Neural cell (in vitro differentiated cells): ENCODE measurements at regions not wholly inside any gene's neighbourhood (a gene's known extent, or its start where the extent isn't known, plus 50 kb on each side); places are given as distances from the start of the nearest gene placed in this dataset.

Experiments used
- H2AFZ ChIP-seq: fragments of 200-600, 300-800 bp; sonication (generic), shearing (Covaris generic); 2 replicates; pipeline ENCODE4 v1.6.0; 2014; ENCODE audit warnings: low read depth, mild to moderate bottlenecking, antibody characterized with exemption, low read length, moderate library complexity
- H3F3A ChIP-seq: fragments of 200-600 bp; shearing (Covaris generic); 2 replicates; pipeline ENCODE4 v1.6.1; 2016; ENCODE audit warnings: mild to moderate bottlenecking, moderate library complexity, mixed read lengths, antibody characterized with exemption, low read length; ENCODE audit not compliant: insufficient read depth, poor library complexity, severe bottlenecking
- H3K27ac ChIP-seq: fragments of 200-600, 300-800 bp; sonication (generic), shearing (Covaris generic); 2 replicates; pipeline ENCODE4 v1.5.1; 2014; ENCODE audit warnings: mild to moderate bottlenecking, low read length, moderate library complexity
- H3K27me3 ChIP-seq: fragments of 300-800, 200-600 bp; sonication (generic), shearing (Covaris generic); 2 replicates; pipeline ENCODE4 v1.6.0; 2014; ENCODE audit warnings: mild to moderate bottlenecking, low read depth, low read length, moderate library complexity; ENCODE audit not compliant: insufficient read depth
- H3K36me3 ChIP-seq: fragments of 300-800, 200-600 bp; sonication (generic), shearing (Covaris generic); 2 replicates; pipeline ENCODE4 v1.5.1; 2014; ENCODE audit warnings: mild to moderate bottlenecking, antibody characterized with exemption, low read length, moderate library complexity; ENCODE audit not compliant: insufficient read depth
- H3K4me2 ChIP-seq: fragments of 300-800, 200-600 bp; sonication (generic), shearing (Covaris generic); 2 replicates; pipeline ENCODE4 v1.6.0; 2014; ENCODE audit warnings: mild to moderate bottlenecking, low read length
- H3K4me3 ChIP-seq: fragments of 300-800, 200-600 bp; sonication (generic), shearing (Covaris generic); 2 replicates; pipeline ENCODE4 v1.5.1; 2014; ENCODE audit warnings: mild to moderate bottlenecking, low read length, moderate library complexity
- H3K79me2 ChIP-seq: fragments of 200-600 bp; shearing (Covaris generic); replicated peaks from 2 replicates; pipeline ENCODE4 v1.6.0; 2014; ENCODE audit warnings: mild to moderate bottlenecking, low read length, moderate library complexity; ENCODE audit not compliant: insufficient read depth
- H3K9ac ChIP-seq: fragments of 300-800, 200-600 bp; sonication (generic), shearing (Covaris generic); 2 replicates; pipeline ENCODE4 v1.6.1; 2016; ENCODE audit warnings: mild to moderate bottlenecking, low read length, mixed read lengths
- H3K9me2 ChIP-seq: fragments of 200-600 bp; shearing (Covaris generic); 2 replicates; pipeline ENCODE4 v1.6.1; 2016; ENCODE audit warnings: mild to moderate bottlenecking, low read length, mixed read lengths; ENCODE audit not compliant: insufficient read depth
- H3K9me3 ChIP-seq: fragments of 200-600, 300-800 bp; sonication (generic), shearing (Covaris generic); 2 replicates; pipeline ENCODE4 v1.6.1; 2016; ENCODE audit warnings: mild to moderate bottlenecking, mixed run types, low read length, moderate library complexity, mixed read lengths
- H4K20me1 ChIP-seq: fragments of 200-600 bp; shearing (Covaris generic); 2 replicates; pipeline ENCODE4 v1.6.1; 2016; ENCODE audit warnings: mild to moderate bottlenecking, mixed run types; ENCODE audit not compliant: insufficient read depth
- EP300 ChIP-seq: fragments of 450-650 bp; conservative IDR thresholded peaks from 2 replicates; pipeline ENCODE4 v1.6.1; 2014; ENCODE audit warnings: antibody characterized with exemption, mild to moderate bottlenecking, moderate library complexity; ENCODE audit not compliant: poor library complexity, severe bottlenecking
- EZH2 ChIP-seq: fragments of 200-600, 300-800 bp; shearing (Covaris generic), sonication (generic); IDR thresholded peaks from 2 replicates; pipeline ENCODE4 v1.6.1; 2014; ENCODE audit warnings: antibody characterized with exemption, low read length, borderline replicate concordance, mild to moderate bottlenecking; ENCODE audit not compliant: insufficient read depth, poor library complexity, severe bottlenecking
- MXI1 ChIP-seq: fragments of 450-650 bp; conservative IDR thresholded peaks from 2 replicates; pipeline ENCODE4 v1.6.1; 2014; ENCODE audit warnings: antibody characterized with exemption, mild to moderate bottlenecking; ENCODE audit not compliant: poor library complexity, severe bottlenecking
- POLR2AphosphoS5 ChIP-seq: IDR thresholded peaks from 2 replicates; pipeline ENCODE4 v1.6.1; 2012
- RAD21 ChIP-seq: fragments of 450-650 bp; conservative IDR thresholded peaks from 2 replicates; pipeline ENCODE4 v1.6.1; 2014; ENCODE audit warnings: antibody characterized with exemption, mild to moderate bottlenecking, moderate library complexity
- SMC3 ChIP-seq: fragments of 450-650 bp; conservative IDR thresholded peaks from 2 replicates; pipeline ENCODE4 v1.6.1; 2014; ENCODE audit warnings: antibody characterized with exemption, mild to moderate bottlenecking, moderate library complexity; ENCODE audit not compliant: poor library complexity
- TAF1 ChIP-seq: IDR thresholded peaks from 2 replicates; pipeline ENCODE4 v1.6.1; 2012; ENCODE audit warnings: low read depth
- TF ChIP-seq, protein P1 (sequence below): fragments of 450-650 bp; IDR thresholded peaks from 2 replicates; pipeline ENCODE4 v1.5.1; 2014; ENCODE audit warnings: antibody characterized with exemption, mild to moderate bottlenecking, moderate library complexity; ENCODE audit not compliant: poor library complexity, severe bottlenecking
- TF ChIP-seq, protein P2 (sequence below): IDR thresholded peaks from 2 replicates; pipeline ENCODE4 v1.6.1; 2012; ENCODE audit warnings: borderline replicate concordance

DNA sequence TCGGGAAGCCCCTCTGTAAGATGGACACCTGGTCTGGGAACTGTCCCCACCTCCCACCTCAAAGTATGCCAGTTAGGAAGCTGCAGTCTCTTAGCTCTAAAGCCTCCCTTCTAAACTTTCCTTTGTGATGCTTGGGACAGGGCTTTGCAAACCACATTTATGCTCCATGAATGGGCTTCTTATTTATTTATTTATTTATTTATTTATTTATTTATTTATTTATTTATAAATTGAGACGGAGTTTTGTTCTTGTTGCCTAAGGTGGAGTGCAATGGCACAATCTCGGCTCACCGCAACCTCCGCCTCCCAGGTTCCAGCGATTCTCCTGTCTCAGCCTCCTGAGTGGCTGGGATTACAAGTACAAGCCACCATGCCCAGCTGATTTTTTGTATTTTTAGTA is 1009.4 kb downstream of the TYW1 start:
- H3K9ac ChIP-seq, result no peak overlapping the region
- H3K79me2 ChIP-seq, result no peaks in the 10 kb centered on the region
- no peak overlapping the region for H3K4me3 ChIP-seq
- H2AFZ ChIP-seq, result no peak overlapping the region
- no peaks in the 10 kb centered on the region for H3K27me3 ChIP-seq
- H3K36me3 ChIP-seq, result no peaks in the 10 kb centered on the region
- H3F3A ChIP-seq, result no peaks in the 10 kb centered on the region
- H3K4me2 ChIP-seq, result no peak overlapping the region
- H3K9me3 ChIP-seq, result no peaks in the 10 kb centered on the region
- H3K9me2 ChIP-seq, result no peaks in the 10 kb centered on the region
- H3K27ac ChIP-seq, result no peak overlapping the region
- no peak for TF ChIP-seq EP300
- TF ChIP-seq, protein P1, sequence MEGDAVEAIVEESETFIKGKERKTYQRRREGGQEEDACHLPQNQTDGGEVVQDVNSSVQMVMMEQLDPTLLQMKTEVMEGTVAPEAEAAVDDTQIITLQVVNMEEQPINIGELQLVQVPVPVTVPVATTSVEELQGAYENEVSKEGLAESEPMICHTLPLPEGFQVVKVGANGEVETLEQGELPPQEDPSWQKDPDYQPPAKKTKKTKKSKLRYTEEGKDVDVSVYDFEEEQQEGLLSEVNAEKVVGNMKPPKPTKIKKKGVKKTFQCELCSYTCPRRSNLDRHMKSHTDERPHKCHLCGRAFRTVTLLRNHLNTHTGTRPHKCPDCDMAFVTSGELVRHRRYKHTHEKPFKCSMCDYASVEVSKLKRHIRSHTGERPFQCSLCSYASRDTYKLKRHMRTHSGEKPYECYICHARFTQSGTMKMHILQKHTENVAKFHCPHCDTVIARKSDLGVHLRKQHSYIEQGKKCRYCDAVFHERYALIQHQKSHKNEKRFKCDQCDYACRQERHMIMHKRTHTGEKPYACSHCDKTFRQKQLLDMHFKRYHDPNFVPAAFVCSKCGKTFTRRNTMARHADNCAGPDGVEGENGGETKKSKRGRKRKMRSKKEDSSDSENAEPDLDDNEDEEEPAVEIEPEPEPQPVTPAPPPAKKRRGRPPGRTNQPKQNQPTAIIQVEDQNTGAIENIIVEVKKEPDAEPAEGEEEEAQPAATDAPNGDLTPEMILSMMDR, result no peak
- TF ChIP-seq POLR2AphosphoS5, result no peak
- no peak for TF ChIP-seq RAD21
- no peak for TF ChIP-seq TAF1
- TF ChIP-seq EZH2, result no peak
- no peak for TF ChIP-seq SMC3
- no peak for TF ChIP-seq MXI1
- TF ChIP-seq, protein P2, sequence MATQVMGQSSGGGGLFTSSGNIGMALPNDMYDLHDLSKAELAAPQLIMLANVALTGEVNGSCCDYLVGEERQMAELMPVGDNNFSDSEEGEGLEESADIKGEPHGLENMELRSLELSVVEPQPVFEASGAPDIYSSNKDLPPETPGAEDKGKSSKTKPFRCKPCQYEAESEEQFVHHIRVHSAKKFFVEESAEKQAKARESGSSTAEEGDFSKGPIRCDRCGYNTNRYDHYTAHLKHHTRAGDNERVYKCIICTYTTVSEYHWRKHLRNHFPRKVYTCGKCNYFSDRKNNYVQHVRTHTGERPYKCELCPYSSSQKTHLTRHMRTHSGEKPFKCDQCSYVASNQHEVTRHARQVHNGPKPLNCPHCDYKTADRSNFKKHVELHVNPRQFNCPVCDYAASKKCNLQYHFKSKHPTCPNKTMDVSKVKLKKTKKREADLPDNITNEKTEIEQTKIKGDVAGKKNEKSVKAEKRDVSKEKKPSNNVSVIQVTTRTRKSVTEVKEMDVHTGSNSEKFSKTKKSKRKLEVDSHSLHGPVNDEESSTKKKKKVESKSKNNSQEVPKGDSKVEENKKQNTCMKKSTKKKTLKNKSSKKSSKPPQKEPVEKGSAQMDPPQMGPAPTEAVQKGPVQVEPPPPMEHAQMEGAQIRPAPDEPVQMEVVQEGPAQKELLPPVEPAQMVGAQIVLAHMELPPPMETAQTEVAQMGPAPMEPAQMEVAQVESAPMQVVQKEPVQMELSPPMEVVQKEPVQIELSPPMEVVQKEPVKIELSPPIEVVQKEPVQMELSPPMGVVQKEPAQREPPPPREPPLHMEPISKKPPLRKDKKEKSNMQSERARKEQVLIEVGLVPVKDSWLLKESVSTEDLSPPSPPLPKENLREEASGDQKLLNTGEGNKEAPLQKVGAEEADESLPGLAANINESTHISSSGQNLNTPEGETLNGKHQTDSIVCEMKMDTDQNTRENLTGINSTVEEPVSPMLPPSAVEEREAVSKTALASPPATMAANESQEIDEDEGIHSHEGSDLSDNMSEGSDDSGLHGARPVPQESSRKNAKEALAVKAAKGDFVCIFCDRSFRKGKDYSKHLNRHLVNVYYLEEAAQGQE, result no peak
- no peaks in the 10 kb centered on the region for H4K20me1 ChIP-seq

DNA sequence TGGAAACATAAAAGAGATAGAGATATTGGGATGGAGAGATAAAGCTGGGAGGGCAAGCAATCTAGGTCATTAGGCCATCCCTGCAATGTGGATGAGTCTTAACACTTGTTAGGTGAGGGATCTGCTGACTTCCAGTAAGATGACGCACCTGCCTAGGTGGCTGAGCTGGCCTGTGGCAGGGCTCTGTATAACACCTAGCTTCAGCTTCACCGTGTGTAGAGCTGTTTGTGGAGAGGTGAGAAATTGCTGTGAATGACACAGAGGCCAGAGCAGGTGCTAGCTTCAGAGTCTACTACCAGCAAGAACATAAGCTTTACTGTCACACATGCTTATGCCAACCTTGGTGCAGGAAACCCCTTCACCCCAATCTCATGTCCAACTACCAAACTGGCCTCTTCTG is 1010.0 kb downstream of the TYW1 start:
- Histone ChIP-seq H2AFZ (no peak overlapping the region), H3K27ac (no peak overlapping the region), H3K27me3 (no peaks in the 10 kb centered on the region), H3K79me2 (no peaks in the 10 kb centered on the region), H3K4me3 (no peak overlapping the region), H3K9me2 (no peaks in the 10 kb centered on the region), H4K20me1 (no peaks in the 10 kb centered on the region), H3K4me2 (no peak overlapping the region), H3F3A (no peaks in the 10 kb centered on the region), H3K36me3 (no peaks in the 10 kb centered on the region), H3K9ac (no peak overlapping the region), H3K9me3 (peaks cover 2% of the 10 kb centered on the region)
- TF ChIP-seq EP300 (no peak), TAF1 (no peak), POLR2AphosphoS5 (no peak), EZH2 (no peak)
- TF ChIP-seq, protein P2, result no peak
